ENCODE measurements at regions not wholly inside any gene's neighbourhood (a gene's known extent, or its start where the extent isn't known, plus 50 kb on each side); places are given as distances from the start of the nearest gene placed in this dataset.
A peak's percentile ranks its signal among the peaks of the same experiment; 100 is the strongest.
"Not testable (repeated sequence)": the region's sequence is repeated elsewhere in the genome, so short reads cannot be mapped to it uniquely, and the experiment has no call there.

DNA sequence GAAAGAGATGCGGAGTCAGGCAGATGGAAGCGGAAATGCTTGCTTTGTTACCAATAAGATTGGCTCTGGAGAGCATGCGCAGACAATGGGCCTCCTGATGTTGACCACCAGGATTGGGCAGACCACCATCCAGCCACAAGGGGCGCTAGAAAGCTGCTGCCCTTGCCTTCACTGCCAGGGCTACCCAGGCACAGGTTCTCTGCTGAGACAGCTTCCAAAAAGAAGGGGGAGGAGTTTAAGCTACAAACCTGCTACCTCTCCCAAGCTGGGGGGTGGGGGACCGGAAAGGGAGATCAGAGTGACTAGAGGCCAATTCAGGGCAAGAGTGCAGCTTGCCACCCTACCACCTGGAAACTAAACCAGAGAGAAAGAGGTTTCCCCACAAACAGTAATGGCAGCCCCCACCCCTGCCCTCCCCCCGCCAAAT lies 369.7 kb downstream of the RRAGC start:
- peak; percentile 97 for DNase-seq (ENCODE audit: low read depth, low spot score)
- H3K9ac ChIP-seq (ENCODE audit: insufficient read length, low read depth): no peak overlapping the region
- TF ChIP-seq SUZ12 (IDR thresholded peaks at IDR 0.05; ENCODE audit: extremely low read depth, insufficient read depth, insufficient read length) (no peak), YY1 (IDR thresholded peaks at IDR 0.05; ENCODE audit: insufficient read depth, insufficient read length) (no peak), ZNF274 (IDR thresholded peaks at IDR 0.05; ENCODE audit: low read depth, low read length) (no peak)
- H3K4me3 ChIP-seq (ENCODE audit: insufficient read length, low read depth): no peak overlapping the region
- peaks cover 15% of the 10 kb centered on the region for H3K4me1 ChIP-seq (ENCODE audit: insufficient read depth, insufficient read length)
- H3K9me3 ChIP-seq (ENCODE audit: insufficient read depth, low read length): no peaks in the 10 kb centered on the region
- H3K27me3 ChIP-seq (ENCODE audit: insufficient read depth, insufficient read length): no peaks in the 10 kb centered on the region
- no peaks in the 10 kb centered on the region for H3K36me3 ChIP-seq (ENCODE audit: insufficient read depth, insufficient read length, low read length)

GRCh38 chr1:38488162-38488898 lies 371.2 kb downstream of the RRAGC start:
- no peaks in the 10 kb centered on the region for H3K27me3 ChIP-seq (ENCODE audit: insufficient read depth, insufficient read length)
- no peak overlapping the region for H3K4me3 ChIP-seq (ENCODE audit: insufficient read length, low read depth)
- no peak for DNase-seq (ENCODE audit: low read depth, low spot score)
- H3K9me3 ChIP-seq (ENCODE audit: insufficient read depth, low read length): no peaks in the 10 kb centered on the region
- H3K9ac ChIP-seq (ENCODE audit: insufficient read length, low read depth): no peak overlapping the region
- H3K4me1 ChIP-seq (ENCODE audit: insufficient read depth, insufficient read length): peaks cover 19% of the 10 kb centered on the region
- no peak for TF ChIP-seq SUZ12 (IDR thresholded peaks at IDR 0.05; ENCODE audit: extremely low read depth, insufficient read depth, insufficient read length)
- no peak for TF ChIP-seq ZNF274 (IDR thresholded peaks at IDR 0.05; ENCODE audit: low read depth, low read length)
- no peak for TF ChIP-seq YY1 (IDR thresholded peaks at IDR 0.05; ENCODE audit: insufficient read depth, insufficient read length)
- H3K36me3 ChIP-seq (ENCODE audit: insufficient read depth, insufficient read length, low read length): no peaks in the 10 kb centered on the region

GRCh38 chr1:38487396-38487795 lies 372.2 kb downstream of the RRAGC start:
- H3K4me1 ChIP-seq (ENCODE audit: insufficient read depth, insufficient read length): peaks cover 19% of the 10 kb centered on the region
- H3K27me3 ChIP-seq (ENCODE audit: insufficient read depth, insufficient read length): no peaks in the 10 kb centered on the region
- TF ChIP-seq ZNF274 (IDR thresholded peaks at IDR 0.05; ENCODE audit: low read depth, low read length): no peak
- no peak for TF ChIP-seq YY1 (IDR thresholded peaks at IDR 0.05; ENCODE audit: insufficient read depth, insufficient read length)
- no peak for TF ChIP-seq SUZ12 (IDR thresholded peaks at IDR 0.05; ENCODE audit: extremely low read depth, insufficient read depth, insufficient read length)
- H3K4me3 ChIP-seq (ENCODE audit: insufficient read length, low read depth): no peak overlapping the region
- DNase-seq (ENCODE audit: low read depth, low spot score): no peak
- no peak overlapping the region for H3K9ac ChIP-seq (ENCODE audit: insufficient read length, low read depth)
- H3K9me3 ChIP-seq (ENCODE audit: insufficient read depth, low read length): no peaks in the 10 kb centered on the region
- no peaks in the 10 kb centered on the region for H3K36me3 ChIP-seq (ENCODE audit: insufficient read depth, insufficient read length, low read length)

GRCh38 chr1:38486085-38486484 lies 373.5 kb downstream of the RRAGC start:
- peak; percentile 56 for DNase-seq (ENCODE audit: low read depth, low spot score)
- no peaks in the 10 kb centered on the region for H3K36me3 ChIP-seq (ENCODE audit: insufficient read depth, insufficient read length, low read length)
- TF ChIP-seq ZNF274 (IDR thresholded peaks at IDR 0.05; ENCODE audit: low read depth, low read length) (no peak), SUZ12 (IDR thresholded peaks at IDR 0.05; ENCODE audit: extremely low read depth, insufficient read depth, insufficient read length) (no peak), YY1 (IDR thresholded peaks at IDR 0.05; ENCODE audit: insufficient read depth, insufficient read length) (no peak)
- no peak overlapping the region for H3K4me3 ChIP-seq (ENCODE audit: insufficient read length, low read depth)
- no peaks in the 10 kb centered on the region for H3K9me3 ChIP-seq (ENCODE audit: insufficient read depth, low read length)
- no peak overlapping the region for H3K9ac ChIP-seq (ENCODE audit: insufficient read length, low read depth)
- peaks cover 18% of the 10 kb centered on the region for H3K4me1 ChIP-seq (ENCODE audit: insufficient read depth, insufficient read length)
- H3K27me3 ChIP-seq (ENCODE audit: insufficient read depth, insufficient read length): no peaks in the 10 kb centered on the region

GRCh38 chr1:38481871-38482826 lies 377.4 kb downstream of the RRAGC start:
- no peak overlapping the region for H3K9ac ChIP-seq (ENCODE audit: insufficient read length, low read depth)
- TF ChIP-seq ZNF274 (IDR thresholded peaks at IDR 0.05; ENCODE audit: low read depth, low read length) (no peak), YY1 (IDR thresholded peaks at IDR 0.05; ENCODE audit: insufficient read depth, insufficient read length) (no peak), SUZ12 (IDR thresholded peaks at IDR 0.05; ENCODE audit: extremely low read depth, insufficient read depth, insufficient read length) (no peak)
- H3K4me1 ChIP-seq (ENCODE audit: insufficient read depth, insufficient read length): peaks cover 11% of the 10 kb centered on the region
- peaks cover 6% of the 10 kb centered on the region for H3K27me3 ChIP-seq (ENCODE audit: insufficient read depth, insufficient read length)
- no peak for DNase-seq (ENCODE audit: low read depth, low spot score)
- H3K4me3 ChIP-seq (ENCODE audit: insufficient read length, low read depth): no peak overlapping the region
- H3K36me3 ChIP-seq (ENCODE audit: insufficient read depth, insufficient read length, low read length): no peaks in the 10 kb centered on the region
- peaks cover 18% of the 10 kb centered on the region; the same call in 1 of the 2 replicates for H3K9me3 ChIP-seq (ENCODE audit: insufficient read depth, low read length)

- not testable (repeated sequence) for DNase-seq (ENCODE audit: low read depth, low spot score); H3K36me3 ChIP-seq (ENCODE audit: insufficient read depth, insufficient read length, low read length); H3K9ac ChIP-seq (ENCODE audit: insufficient read length, low read depth); H3K4me1 ChIP-seq (ENCODE audit: insufficient read depth, insufficient read length); H3K4me3 ChIP-seq (ENCODE audit: insufficient read length, low read depth)
- Histone ChIP-seq H3K27me3 (ENCODE audit: insufficient read depth, insufficient read length) (peaks cover 10% of the 10 kb centered on the region), H3K9me3 (ENCODE audit: insufficient read depth, low read length) (peaks cover 18% of the 10 kb centered on the region; the same call in 1 of the 2 replicates)
Measured at GRCh38 chr1:38479662-38480061, 379.9 kb downstream of the RRAGC start.

DNA sequence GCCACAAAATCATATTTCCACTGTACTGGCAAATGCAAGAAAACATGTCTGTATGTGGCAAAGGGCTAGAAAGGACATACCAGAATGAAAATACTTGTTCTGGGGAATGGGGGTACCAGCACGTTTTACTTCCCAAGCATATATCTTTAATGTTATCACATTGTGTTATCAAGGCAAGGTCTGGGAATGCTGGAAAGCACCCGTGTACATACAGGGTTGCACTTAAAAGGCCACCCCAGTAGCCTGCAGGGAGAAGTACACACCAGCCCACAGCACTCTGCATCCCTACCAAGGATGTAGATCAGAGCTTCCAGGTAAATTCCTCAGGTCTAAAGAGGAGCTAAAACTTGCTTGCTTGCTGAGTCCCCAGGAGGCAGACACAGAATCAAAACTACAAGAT lies 381.8 kb downstream of the RRAGC start:
- no peak overlapping the region for H3K4me3 ChIP-seq (ENCODE audit: insufficient read length, low read depth)

More for the DNA sequence above, 381.8 kb downstream of the RRAGC start:
- Histone ChIP-seq H3K9ac (ENCODE audit: insufficient read length, low read depth) (no peak overlapping the region), H3K4me1 (ENCODE audit: insufficient read depth, insufficient read length) (no peaks in the 10 kb centered on the region), H3K36me3 (ENCODE audit: insufficient read depth, insufficient read length, low read length) (no peaks in the 10 kb centered on the region), H3K27me3 (ENCODE audit: insufficient read depth, insufficient read length) (peaks cover 12% of the 10 kb centered on the region), H3K9me3 (ENCODE audit: insufficient read depth, low read length) (peaks cover 18% of the 10 kb centered on the region; the same call in 1 of the 2 replicates)
- DNase-seq (ENCODE audit: low read depth, low spot score): no peak
- TF ChIP-seq SUZ12 (IDR thresholded peaks at IDR 0.05; ENCODE audit: extremely low read depth, insufficient read depth, insufficient read length) (no peak), ZNF274 (IDR thresholded peaks at IDR 0.05; ENCODE audit: low read depth, low read length) (no peak), YY1 (IDR thresholded peaks at IDR 0.05; ENCODE audit: insufficient read depth, insufficient read length) (no peak)
